ENCODE measurements at regions not wholly inside any gene's neighbourhood (a gene's known extent, or its start where the extent isn't known, plus 50 kb on each side); places are given as distances from the start of the nearest gene placed in this dataset.

- ATAC-seq, result no peak
- H3K36me3 Mint-ChIP-seq (ENCODE audit: low read depth), result no peaks in the 10 kb centered on the region
- DNase-seq (ENCODE audit: low spot score), result no peak
Measured at GRCh38 chr7:125085084-125085483, 155.5 kb upstream of the POT1 start.

More at GRCh38 chr7:125085084-125085483, 155.5 kb upstream of the POT1 start:
- H3K36me3 ChIP-seq (ENCODE audit: insufficient read depth), result no peaks in the 10 kb centered on the region
- Mint-ChIP-seq H3K27me3 (ENCODE audit: insufficient read depth, low read depth, poor library complexity) (no peaks in the 10 kb centered on the region), H3K4me1 (peaks cover 5% of the 10 kb centered on the region; the same call in 2 of the 3 replicates), H3K27ac (no peak overlapping the region), H3K4me3 (no peak overlapping the region), H3K9me3 (no peaks in the 10 kb centered on the region)
- no peak overlapping the region for H3K4me2 ChIP-seq
- H3K79me2 ChIP-seq (replicated peaks; ENCODE audit: insufficient read depth), result no peaks in the 10 kb centered on the region
- H3K27me3 ChIP-seq (ENCODE audit: insufficient read depth), result no peaks in the 10 kb centered on the region
- H2AFZ ChIP-seq, result no peak overlapping the region
- H3F3A ChIP-seq (replicated peaks; ENCODE audit: low read depth), result no peaks in the 10 kb centered on the region
- TF ChIP-seq STAT1 (IDR thresholded peaks at IDR 0.05; ENCODE audit: unreplicated experiment), result no peak
- TF ChIP-seq ZNF331 (CRISPR knock-in tag; IDR thresholded peaks at IDR 0.05; ENCODE audit: low read depth), result no peak
- TF ChIP-seq, protein P1, sequence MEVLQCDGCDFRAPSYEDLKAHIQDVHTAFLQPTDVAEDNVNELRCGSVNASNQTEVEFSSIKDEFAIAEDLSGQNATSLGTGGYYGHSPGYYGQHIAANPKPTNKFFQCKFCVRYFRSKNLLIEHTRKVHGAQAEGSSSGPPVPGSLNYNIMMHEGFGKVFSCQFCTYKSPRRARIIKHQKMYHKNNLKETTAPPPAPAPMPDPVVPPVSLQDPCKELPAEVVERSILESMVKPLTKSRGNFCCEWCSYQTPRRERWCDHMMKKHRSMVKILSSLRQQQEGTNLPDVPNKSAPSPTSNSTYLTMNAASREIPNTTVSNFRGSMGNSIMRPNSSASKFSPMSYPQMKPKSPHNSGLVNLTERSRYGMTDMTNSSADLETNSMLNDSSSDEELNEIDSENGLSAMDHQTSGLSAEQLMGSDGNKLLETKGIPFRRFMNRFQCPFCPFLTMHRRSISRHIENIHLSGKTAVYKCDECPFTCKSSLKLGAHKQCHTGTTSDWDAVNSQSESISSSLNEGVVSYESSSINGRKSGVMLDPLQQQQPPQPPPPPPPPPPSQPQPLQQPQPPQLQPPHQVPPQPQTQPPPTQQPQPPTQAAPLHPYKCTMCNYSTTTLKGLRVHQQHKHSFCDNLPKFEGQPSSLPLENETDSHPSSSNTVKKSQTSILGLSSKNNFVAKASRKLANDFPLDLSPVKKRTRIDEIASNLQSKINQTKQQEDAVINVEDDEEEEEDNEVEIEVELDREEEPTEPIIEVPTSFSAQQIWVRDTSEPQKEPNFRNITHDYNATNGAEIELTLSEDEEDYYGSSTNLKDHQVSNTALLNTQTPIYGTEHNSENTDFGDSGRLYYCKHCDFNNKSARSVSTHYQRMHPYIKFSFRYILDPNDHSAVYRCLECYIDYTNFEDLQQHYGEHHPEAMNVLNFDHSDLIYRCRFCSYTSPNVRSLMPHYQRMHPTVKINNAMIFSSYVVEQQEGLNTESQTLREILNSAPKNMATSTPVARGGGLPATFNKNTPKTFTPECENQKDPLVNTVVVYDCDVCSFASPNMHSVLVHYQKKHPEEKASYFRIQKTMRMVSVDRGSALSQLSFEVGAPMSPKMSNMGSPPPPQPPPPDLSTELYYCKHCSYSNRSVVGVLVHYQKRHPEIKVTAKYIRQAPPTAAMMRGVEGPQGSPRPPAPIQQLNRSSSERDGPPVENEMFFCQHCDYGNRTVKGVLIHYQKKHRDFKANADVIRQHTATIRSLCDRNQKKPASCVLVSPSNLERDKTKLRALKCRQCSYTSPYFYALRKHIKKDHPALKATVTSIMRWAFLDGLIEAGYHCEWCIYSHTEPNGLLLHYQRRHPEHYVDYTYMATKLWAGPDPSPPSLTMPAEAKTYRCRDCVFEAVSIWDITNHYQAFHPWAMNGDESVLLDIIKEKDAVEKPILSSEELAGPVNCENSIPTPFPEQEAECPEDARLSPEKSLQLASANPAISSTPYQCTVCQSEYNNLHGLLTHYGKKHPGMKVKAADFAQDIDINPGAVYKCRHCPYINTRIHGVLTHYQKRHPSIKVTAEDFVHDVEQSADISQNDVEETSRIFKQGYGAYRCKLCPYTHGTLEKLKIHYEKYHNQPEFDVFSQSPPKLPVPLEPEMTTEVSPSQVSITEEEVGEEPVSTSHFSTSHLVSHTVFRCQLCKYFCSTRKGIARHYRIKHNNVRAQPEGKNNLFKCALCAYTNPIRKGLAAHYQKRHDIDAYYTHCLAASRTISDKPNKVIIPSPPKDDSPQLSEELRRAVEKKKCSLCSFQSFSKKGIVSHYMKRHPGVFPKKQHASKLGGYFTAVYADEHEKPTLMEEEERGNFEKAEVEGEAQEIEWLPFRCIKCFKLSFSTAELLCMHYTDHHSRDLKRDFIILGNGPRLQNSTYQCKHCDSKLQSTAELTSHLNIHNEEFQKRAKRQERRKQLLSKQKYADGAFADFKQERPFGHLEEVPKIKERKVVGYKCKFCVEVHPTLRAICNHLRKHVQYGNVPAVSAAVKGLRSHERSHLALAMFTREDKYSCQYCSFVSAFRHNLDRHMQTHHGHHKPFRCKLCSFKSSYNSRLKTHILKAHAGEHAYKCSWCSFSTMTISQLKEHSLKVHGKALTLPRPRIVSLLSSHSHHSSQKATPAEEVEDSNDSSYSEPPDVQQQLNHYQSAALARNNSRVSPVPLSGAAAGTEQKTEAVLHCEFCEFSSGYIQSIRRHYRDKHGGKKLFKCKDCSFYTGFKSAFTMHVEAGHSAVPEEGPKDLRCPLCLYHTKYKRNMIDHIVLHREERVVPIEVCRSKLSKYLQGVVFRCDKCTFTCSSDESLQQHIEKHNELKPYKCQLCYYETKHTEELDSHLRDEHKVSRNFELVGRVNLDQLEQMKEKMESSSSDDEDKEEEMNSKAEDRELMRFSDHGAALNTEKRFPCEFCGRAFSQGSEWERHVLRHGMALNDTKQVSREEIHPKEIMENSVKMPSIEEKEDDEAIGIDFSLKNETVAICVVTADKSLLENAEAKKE (CRISPR knock-in tag; IDR thresholded peaks at IDR 0.05), result no peak
- TF ChIP-seq POLR2AphosphoS5 (IDR thresholded peaks at IDR 0.05; ENCODE audit: low read depth), result no peak
- no peak for TF ChIP-seq EZH2 (IDR thresholded peaks at IDR 0.05; ENCODE audit: low read depth, unreplicated experiment)
- no peak for TF ChIP-seq CREB1 (CRISPR knock-in tag; IDR thresholded peaks at IDR 0.05; ENCODE audit: low read depth)
- TF ChIP-seq ZNF114 (CRISPR knock-in tag; IDR thresholded peaks at IDR 0.05), result no peak
- TF ChIP-seq REST (IDR thresholded peaks at IDR 0.05; ENCODE audit: unreplicated experiment), result no peak
- TF ChIP-seq EZH2phosphoT487 (IDR thresholded peaks at IDR 0.05; ENCODE audit: unreplicated experiment), result no peak
- no peak for TF ChIP-seq NANOG (IDR thresholded peaks at IDR 0.05; ENCODE audit: borderline replicate concordance)
- TF ChIP-seq JUNB (IDR thresholded peaks at IDR 0.05; ENCODE audit: unreplicated experiment), result no peak
- TF ChIP-seq, protein P2, sequence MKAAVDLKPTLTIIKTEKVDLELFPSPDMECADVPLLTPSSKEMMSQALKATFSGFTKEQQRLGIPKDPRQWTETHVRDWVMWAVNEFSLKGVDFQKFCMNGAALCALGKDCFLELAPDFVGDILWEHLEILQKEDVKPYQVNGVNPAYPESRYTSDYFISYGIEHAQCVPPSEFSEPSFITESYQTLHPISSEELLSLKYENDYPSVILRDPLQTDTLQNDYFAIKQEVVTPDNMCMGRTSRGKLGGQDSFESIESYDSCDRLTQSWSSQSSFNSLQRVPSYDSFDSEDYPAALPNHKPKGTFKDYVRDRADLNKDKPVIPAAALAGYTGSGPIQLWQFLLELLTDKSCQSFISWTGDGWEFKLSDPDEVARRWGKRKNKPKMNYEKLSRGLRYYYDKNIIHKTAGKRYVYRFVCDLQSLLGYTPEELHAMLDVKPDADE (IDR thresholded peaks at IDR 0.05), result no peak
- TF ChIP-seq, protein P3, sequence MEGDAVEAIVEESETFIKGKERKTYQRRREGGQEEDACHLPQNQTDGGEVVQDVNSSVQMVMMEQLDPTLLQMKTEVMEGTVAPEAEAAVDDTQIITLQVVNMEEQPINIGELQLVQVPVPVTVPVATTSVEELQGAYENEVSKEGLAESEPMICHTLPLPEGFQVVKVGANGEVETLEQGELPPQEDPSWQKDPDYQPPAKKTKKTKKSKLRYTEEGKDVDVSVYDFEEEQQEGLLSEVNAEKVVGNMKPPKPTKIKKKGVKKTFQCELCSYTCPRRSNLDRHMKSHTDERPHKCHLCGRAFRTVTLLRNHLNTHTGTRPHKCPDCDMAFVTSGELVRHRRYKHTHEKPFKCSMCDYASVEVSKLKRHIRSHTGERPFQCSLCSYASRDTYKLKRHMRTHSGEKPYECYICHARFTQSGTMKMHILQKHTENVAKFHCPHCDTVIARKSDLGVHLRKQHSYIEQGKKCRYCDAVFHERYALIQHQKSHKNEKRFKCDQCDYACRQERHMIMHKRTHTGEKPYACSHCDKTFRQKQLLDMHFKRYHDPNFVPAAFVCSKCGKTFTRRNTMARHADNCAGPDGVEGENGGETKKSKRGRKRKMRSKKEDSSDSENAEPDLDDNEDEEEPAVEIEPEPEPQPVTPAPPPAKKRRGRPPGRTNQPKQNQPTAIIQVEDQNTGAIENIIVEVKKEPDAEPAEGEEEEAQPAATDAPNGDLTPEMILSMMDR (conservative IDR thresholded peaks at IDR 0.05; ENCODE audit: low read depth in 2 of 2), result no peak
- 0 out of 2 replicates have a peak, but pooled peaks cover 4% of the 10 kb centered on the region for H3K4me1 ChIP-seq (ENCODE audit: insufficient read depth)
- H3K9me2 ChIP-seq (ENCODE audit: insufficient read depth), result no peaks in the 10 kb centered on the region
- H4K20me1 ChIP-seq (replicated peaks; ENCODE audit: insufficient read depth), result no peaks in the 10 kb centered on the region
- no peak overlapping the region for H3K4me3 ChIP-seq
- no peak overlapping the region for H3K27ac ChIP-seq (ENCODE audit: low read depth)

Measured in GM23338 (cell line).